DND-41 (cell line): ENCODE measurements at regions not wholly inside any gene's neighbourhood (a gene's known extent, or its start where the extent isn't known, plus 50 kb on each side); places are given as distances from the start of the nearest gene placed in this dataset.

Experiments
- CTCF ChIP-seq: IDR thresholded peaks from 2 replicates; pipeline ENCODE4 v1.5.1; 2012; ENCODE audit warnings: borderline replicate concordance, low read length, moderate library complexity, mild to moderate bottlenecking; ENCODE audit not compliant: poor library complexity, severe bottlenecking; ENCODE audit errors: extremely low read depth
- EZH2 ChIP-seq: IDR thresholded peaks from 3 replicates; pipeline ENCODE4 v1.6.1; 2012; ENCODE audit warnings: borderline replicate concordance, low read depth, mild to moderate bottlenecking, moderate library complexity, low read length, inconsistent platforms; ENCODE audit not compliant: severe bottlenecking

DNA sequence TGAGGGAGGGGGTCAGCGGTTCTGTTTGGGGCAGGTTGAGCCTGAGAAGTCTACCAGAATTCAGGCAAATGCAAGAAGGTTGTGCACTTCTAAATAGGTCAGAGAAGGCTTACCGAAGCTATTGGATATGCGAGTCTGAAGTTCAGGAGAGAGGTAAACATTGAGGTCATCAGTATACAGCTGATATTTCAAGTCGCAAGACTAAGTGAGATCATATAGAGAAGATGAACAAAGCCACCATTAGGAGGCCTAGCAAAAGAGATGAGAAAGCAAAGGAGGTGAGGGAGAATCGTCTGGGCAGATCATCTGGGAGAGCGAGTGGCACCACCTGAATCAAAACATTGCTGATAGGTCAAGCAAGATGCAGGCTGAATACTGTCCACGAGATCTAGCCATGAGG lies 430.6 kb downstream of the BUD13 start:
- TF ChIP-seq CTCF (no peak), EZH2 (no peak)
